ENCODE measurements at regions not wholly inside any gene's neighbourhood (a gene's known extent, or its start where the extent isn't known, plus 50 kb on each side); places are given as distances from the start of the nearest gene placed in this dataset.

DNA sequence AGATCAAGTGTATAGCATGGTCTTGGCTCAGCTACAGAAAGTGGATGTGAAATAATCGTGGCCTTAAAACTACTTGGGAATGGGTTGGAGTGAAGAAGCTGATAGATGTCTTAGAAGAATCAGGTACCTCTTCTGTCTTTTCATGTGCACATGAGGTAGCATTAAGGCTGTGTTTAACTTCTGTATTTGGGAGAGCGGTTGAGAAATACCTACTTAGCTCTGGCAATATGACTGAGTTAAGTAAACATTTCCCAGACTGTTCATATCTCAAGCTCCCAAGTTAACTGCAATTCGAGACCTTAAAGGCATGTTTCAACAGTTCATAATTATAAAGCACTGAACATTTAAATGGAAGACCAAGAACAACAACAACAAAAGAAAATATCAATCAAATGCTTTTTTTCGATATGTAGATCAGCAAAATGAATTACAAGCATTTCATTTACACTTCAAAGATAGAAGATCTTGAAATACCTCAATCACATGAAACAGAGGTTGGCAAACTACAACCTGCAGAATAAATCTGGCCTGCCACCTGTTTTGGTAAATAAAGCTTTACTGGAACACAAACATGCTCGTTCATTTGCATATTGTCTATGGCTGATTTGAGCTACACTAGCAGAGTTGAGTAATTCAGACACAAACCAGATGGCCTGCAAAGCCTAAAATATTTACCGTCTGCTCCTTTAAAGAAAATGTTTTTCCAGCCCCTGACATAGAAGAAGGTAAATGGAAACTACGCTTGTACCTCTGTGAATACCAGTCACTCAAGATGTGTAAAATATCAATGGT, 337.1 kb upstream of the GLI3 start:
- TF ChIP-seq, protein P1, sequence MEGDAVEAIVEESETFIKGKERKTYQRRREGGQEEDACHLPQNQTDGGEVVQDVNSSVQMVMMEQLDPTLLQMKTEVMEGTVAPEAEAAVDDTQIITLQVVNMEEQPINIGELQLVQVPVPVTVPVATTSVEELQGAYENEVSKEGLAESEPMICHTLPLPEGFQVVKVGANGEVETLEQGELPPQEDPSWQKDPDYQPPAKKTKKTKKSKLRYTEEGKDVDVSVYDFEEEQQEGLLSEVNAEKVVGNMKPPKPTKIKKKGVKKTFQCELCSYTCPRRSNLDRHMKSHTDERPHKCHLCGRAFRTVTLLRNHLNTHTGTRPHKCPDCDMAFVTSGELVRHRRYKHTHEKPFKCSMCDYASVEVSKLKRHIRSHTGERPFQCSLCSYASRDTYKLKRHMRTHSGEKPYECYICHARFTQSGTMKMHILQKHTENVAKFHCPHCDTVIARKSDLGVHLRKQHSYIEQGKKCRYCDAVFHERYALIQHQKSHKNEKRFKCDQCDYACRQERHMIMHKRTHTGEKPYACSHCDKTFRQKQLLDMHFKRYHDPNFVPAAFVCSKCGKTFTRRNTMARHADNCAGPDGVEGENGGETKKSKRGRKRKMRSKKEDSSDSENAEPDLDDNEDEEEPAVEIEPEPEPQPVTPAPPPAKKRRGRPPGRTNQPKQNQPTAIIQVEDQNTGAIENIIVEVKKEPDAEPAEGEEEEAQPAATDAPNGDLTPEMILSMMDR (IDR thresholded peaks at IDR 0.05): no peak

DNA sequence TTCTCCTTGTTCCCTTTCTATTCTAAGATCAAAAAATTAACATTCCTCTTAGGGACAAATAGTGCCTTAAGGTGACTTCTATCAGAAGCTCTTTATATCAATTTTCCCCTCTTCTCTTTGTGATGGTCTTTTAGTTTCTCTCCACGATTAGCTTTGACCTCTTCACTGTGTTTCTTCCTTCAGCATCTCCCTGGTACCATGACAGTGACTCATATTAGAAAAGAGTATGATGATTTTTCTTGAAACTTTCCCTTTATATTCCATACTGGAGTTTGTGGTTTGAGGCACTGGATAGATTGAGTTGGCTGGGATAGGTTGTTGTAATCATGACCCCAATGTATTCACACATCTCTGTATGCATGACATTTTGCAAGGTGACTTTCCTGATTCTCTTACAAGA, 335.6 kb upstream of the GLI3 start:
- Histone ChIP-seq H3K4me1 (ENCODE audit: control insufficient read depth in 1 of 2, insufficient read depth in 1 of 2, low read depth in 1 of 2, low read length in 1 of 2) (no peaks in the 10 kb centered on the region), H3K4me3 (ENCODE audit: low read depth in 1 of 2, low read length in 1 of 2) (no peak overlapping the region), H3K9me3 (no peaks in the 10 kb centered on the region), H3K36me3 (no peaks in the 10 kb centered on the region), H3K27me3 (no peaks in the 10 kb centered on the region), H3K27ac (no peak overlapping the region)
- TF ChIP-seq, protein P1 (IDR thresholded peaks at IDR 0.05): no peak

More for the DNA sequence above, 337.1 kb upstream of the GLI3 start:
- no peaks in the 10 kb centered on the region for H3K4me1 ChIP-seq (ENCODE audit: control insufficient read depth in 1 of 2, insufficient read depth in 1 of 2, low read depth in 1 of 2, low read length in 1 of 2)
- no peaks in the 10 kb centered on the region for H3K27me3 ChIP-seq
- no peak overlapping the region for H3K27ac ChIP-seq
- H3K4me3 ChIP-seq (ENCODE audit: low read depth in 1 of 2, low read length in 1 of 2): no peak overlapping the region
- H3K9me3 ChIP-seq: no peaks in the 10 kb centered on the region
- no peaks in the 10 kb centered on the region for H3K36me3 ChIP-seq

DNA sequence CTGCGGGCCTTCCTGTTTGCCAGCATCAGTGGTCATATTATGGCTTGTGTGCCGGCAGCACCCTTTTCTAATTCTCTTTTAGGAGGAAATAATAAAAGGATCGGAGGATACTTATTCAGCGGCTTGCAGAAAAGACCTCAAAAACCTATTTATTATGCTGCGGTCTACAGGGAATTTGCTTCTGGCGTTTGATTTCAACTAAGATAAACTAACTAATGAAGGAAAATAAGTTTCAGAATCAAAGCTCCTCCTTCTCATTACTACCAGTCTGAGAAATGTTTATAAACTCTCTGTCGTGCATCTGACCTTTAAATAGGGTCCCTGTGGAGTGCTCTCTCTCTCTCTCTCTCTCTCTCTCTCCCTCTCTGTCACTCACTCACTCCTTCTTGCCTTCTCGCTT, 335.0 kb upstream of the GLI3 start:
- no peak overlapping the region for H3K4me3 ChIP-seq (ENCODE audit: low read depth in 1 of 2, low read length in 1 of 2)

DNA sequence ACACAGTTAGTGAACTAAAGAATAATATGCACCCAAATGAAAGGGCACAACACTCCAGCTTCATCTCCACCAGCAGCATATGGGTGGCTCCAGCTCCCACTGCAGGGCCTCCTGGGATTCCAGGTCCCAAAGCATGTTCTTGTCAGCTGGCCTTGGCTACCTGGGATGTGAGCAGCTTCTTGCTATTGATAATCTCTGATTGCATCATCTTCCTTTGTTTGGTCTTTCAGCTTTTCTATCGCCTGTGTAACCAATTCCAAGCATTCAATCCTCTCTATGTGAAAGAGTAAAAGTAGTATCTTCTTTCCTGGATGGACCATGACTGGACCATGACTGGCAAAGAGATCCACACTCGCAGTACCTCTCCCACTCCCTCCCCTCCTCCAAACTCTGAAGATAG, 333.9 kb upstream of the GLI3 start:
- Histone ChIP-seq H3K36me3 (no peaks in the 10 kb centered on the region), H3K4me3 (ENCODE audit: low read depth in 1 of 2, low read length in 1 of 2) (no peak overlapping the region), H3K27ac (no peak overlapping the region), H3K9me3 (no peaks in the 10 kb centered on the region), H3K27me3 (no peaks in the 10 kb centered on the region), H3K4me1 (ENCODE audit: control insufficient read depth in 1 of 2, insufficient read depth in 1 of 2, low read depth in 1 of 2, low read length in 1 of 2) (no peaks in the 10 kb centered on the region)
- TF ChIP-seq, protein P1 (IDR thresholded peaks at IDR 0.05): no peak

More for the DNA sequence above, 335.0 kb upstream of the GLI3 start:
- Histone ChIP-seq H3K27me3 (no peaks in the 10 kb centered on the region), H3K4me1 (ENCODE audit: control insufficient read depth in 1 of 2, insufficient read depth in 1 of 2, low read depth in 1 of 2, low read length in 1 of 2) (no peaks in the 10 kb centered on the region), H3K9me3 (no peaks in the 10 kb centered on the region), H3K36me3 (no peaks in the 10 kb centered on the region), H3K27ac (no peak overlapping the region)
- TF ChIP-seq, protein P1 (IDR thresholded peaks at IDR 0.05): no peak

DNA sequence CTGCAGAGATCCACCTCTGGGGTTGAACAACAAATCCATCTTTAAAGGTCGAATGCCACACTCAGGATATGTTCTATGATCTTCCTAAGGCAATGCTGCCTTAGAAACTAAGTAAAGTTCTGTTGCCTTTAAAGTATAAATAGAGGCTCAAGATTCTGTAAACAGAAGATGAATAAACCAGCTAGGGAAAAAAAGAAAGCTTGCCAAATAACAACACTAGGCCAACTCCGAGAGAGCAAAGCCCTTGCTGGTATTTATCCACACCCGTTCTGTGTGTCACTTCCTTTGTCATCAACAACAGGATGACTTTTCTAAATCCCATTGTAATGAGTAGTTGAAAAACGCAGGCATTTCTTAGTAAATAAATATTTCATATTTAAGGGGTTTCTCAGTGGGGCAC, 330.0 kb upstream of the GLI3 start:
- H3K36me3 ChIP-seq: no peaks in the 10 kb centered on the region
- H3K4me3 ChIP-seq (ENCODE audit: low read depth in 1 of 2, low read length in 1 of 2): no peak overlapping the region
- no peak overlapping the region for H3K27ac ChIP-seq
- no peaks in the 10 kb centered on the region for H3K4me1 ChIP-seq (ENCODE audit: control insufficient read depth in 1 of 2, insufficient read depth in 1 of 2, low read depth in 1 of 2, low read length in 1 of 2)
- H3K9me3 ChIP-seq: no peaks in the 10 kb centered on the region
- TF ChIP-seq, protein P1 (IDR thresholded peaks at IDR 0.05): no peak
- no peaks in the 10 kb centered on the region for H3K27me3 ChIP-seq
